H9 (cell line): ENCODE measurements at regions not wholly inside any gene's neighbourhood (a gene's known extent, or its start where the extent isn't known, plus 50 kb on each side); places are given as distances from the start of the nearest gene placed in this dataset.

ENCODE experiments used
- DNase-seq: peaks from one replicate; pipeline ENCODE4 v3.0.0-alpha.2; 2017
- H2AFZ ChIP-seq: one replicate; pipeline ENCODE4 v1.6.1; 2013; ENCODE audit warnings: mild to moderate bottlenecking, low read length, control low read depth, moderate library complexity
- H2AK5ac ChIP-seq: 2 replicates; pipeline ENCODE4 v1.6.1; 2013; ENCODE audit warnings: low read length, control low read depth, mixed read lengths; ENCODE audit not compliant: insufficient read length
- H2BK120ac ChIP-seq: one replicate; pipeline ENCODE4 v1.6.1; 2013; ENCODE audit warnings: low read depth, mild to moderate bottlenecking, low read length, control low read depth, inconsistent platforms; ENCODE audit not compliant: poor library complexity, severe bottlenecking
- H2BK12ac ChIP-seq: 2 replicates; pipeline ENCODE4 v1.6.1; 2013; ENCODE audit warnings: low read length, control low read depth, mixed read lengths, low read depth; ENCODE audit not compliant: insufficient read length
- H2BK15ac ChIP-seq: 2 replicates; pipeline ENCODE4 v1.6.1; 2013; ENCODE audit warnings: low read depth, low read length, control low read depth
- H2BK20ac ChIP-seq: one replicate; pipeline ENCODE4 v1.6.1; 2013; ENCODE audit warnings: low read depth, mild to moderate bottlenecking, low read length, control low read depth, inconsistent platforms; ENCODE audit not compliant: poor library complexity, severe bottlenecking
- H2BK5ac ChIP-seq: 2 replicates; pipeline ENCODE4 v1.6.1; 2013; ENCODE audit warnings: low read length, control low read depth, mixed read lengths; ENCODE audit not compliant: insufficient read length
- H3K14ac ChIP-seq: 2 replicates; pipeline ENCODE4 v1.6.1; 2013; ENCODE audit warnings: low read length, control low read depth; ENCODE audit not compliant: insufficient read depth
- H3K18ac ChIP-seq: 2 replicates; pipeline ENCODE4 v1.6.1; 2013; ENCODE audit warnings: low read depth, mild to moderate bottlenecking, mixed read lengths, low read length, control low read depth; ENCODE audit not compliant: insufficient read length
- H3K23ac ChIP-seq: 2 replicates; pipeline ENCODE4 v1.6.1; 2013; ENCODE audit warnings: low read length, control low read depth, mixed read lengths, low read depth; ENCODE audit not compliant: insufficient read length
- H3K23me2 ChIP-seq: 2 replicates; pipeline ENCODE4 v1.6.1; 2013; ENCODE audit warnings: low read depth, mild to moderate bottlenecking, mixed read lengths, low read length, control low read depth; ENCODE audit not compliant: insufficient read length, poor library complexity, severe bottlenecking
- H3K27ac ChIP-seq: 2 replicates; pipeline ENCODE4 v1.5.1; 2013; ENCODE audit warnings: low read length, control low read depth, mixed read lengths, low read depth; ENCODE audit not compliant: insufficient read length
- H3K27me3 ChIP-seq: 2 replicates; pipeline ENCODE4 v1.6.1; 2013; ENCODE audit warnings: low read length, control low read depth, inconsistent platforms; ENCODE audit not compliant: insufficient read depth
- H3K4ac ChIP-seq: 2 replicates; pipeline ENCODE4 v1.6.1; 2013; ENCODE audit warnings: low read depth, mild to moderate bottlenecking, control low read depth, inconsistent platforms, low read length, moderate library complexity
- H3K4me1 ChIP-seq: 2 replicates; pipeline ENCODE4 v1.6.1; 2013; ENCODE audit warnings: low read length, control low read depth, inconsistent platforms; ENCODE audit not compliant: insufficient read depth
- H3K4me2 ChIP-seq: 2 replicates; pipeline ENCODE4 v1.6.1; 2013; ENCODE audit warnings: low read length, control low read depth, mixed read lengths; ENCODE audit not compliant: insufficient read length, insufficient read depth
- H3K56ac ChIP-seq: 2 replicates; pipeline ENCODE4 v1.6.1; 2013; ENCODE audit warnings: low read depth, mild to moderate bottlenecking, mixed read lengths, low read length, control low read depth; ENCODE audit not compliant: insufficient read length
- H3K79me1 ChIP-seq: 2 replicates; pipeline ENCODE4 v1.6.1; 2013; ENCODE audit warnings: low read depth, mild to moderate bottlenecking, moderate library complexity, low read length, control low read depth, inconsistent platforms; ENCODE audit not compliant: insufficient read depth, poor library complexity, severe bottlenecking
- H3K79me2 ChIP-seq: 2 replicates; pipeline ENCODE4 v1.6.1; 2013; ENCODE audit warnings: low read length, control low read depth, inconsistent platforms; ENCODE audit not compliant: insufficient read depth
- H3K9ac ChIP-seq: 2 replicates; pipeline ENCODE4 v1.6.1; 2013; ENCODE audit warnings: low read length, control low read depth, mixed read lengths; ENCODE audit not compliant: insufficient read length; ENCODE audit errors: extremely low read depth
- H3K9me3 ChIP-seq: one replicate; pipeline ENCODE4 v1.6.1; 2013; ENCODE audit warnings: low read depth, low read length, inconsistent platforms; ENCODE audit not compliant: control insufficient read depth
- H3T11ph ChIP-seq: one replicate; pipeline ENCODE4 v1.6.1; 2013; ENCODE audit warnings: mild to moderate bottlenecking, low read length, control low read depth, inconsistent platforms
- H4K20me1 ChIP-seq: one replicate; pipeline ENCODE4 v1.6.1; 2013; ENCODE audit not compliant: control insufficient read depth, insufficient read length, insufficient read depth
- H4K5ac ChIP-seq: 2 replicates; pipeline ENCODE4 v1.6.1; 2013; ENCODE audit warnings: low read depth, mild to moderate bottlenecking, mixed read lengths, low read length, control low read depth; ENCODE audit not compliant: insufficient read length
- H4K8ac ChIP-seq: replicated peaks from 2 replicates; pipeline ENCODE4 v1.6.1; 2013; ENCODE audit warnings: low read length, control low read depth, mixed read lengths, low read depth; ENCODE audit not compliant: insufficient read length
- H4K91ac ChIP-seq: 2 replicates; pipeline ENCODE4 v1.6.1; 2013; ENCODE audit warnings: low read depth, mild to moderate bottlenecking, moderate library complexity, mixed read lengths, low read length, control low read depth; ENCODE audit not compliant: insufficient read length
- H3K27ac Mint-ChIP-seq, 3 experiments: 2 replicates in 2 of 3; 3 replicates in 1 of 3; pipeline ENCODE4 v1.8.0; 2020 to 2021; ENCODE audit warnings: mixed read lengths in 3 of 3, mild to moderate bottlenecking in 1 of 3, moderate library complexity in 1 of 3
- H3K27me3 Mint-ChIP-seq: 2 replicates; pipeline ENCODE4 v1.8.0; 2021; ENCODE audit warnings: low read depth, mild to moderate bottlenecking, moderate library complexity, mixed read lengths
- H3K36me3 Mint-ChIP-seq, 3 experiments: 2 replicates in 2 of 3; 3 replicates in 1 of 3; pipeline ENCODE4 v1.8.0; 2020 to 2021; ENCODE audit warnings: low read depth in 3 of 3, mixed read lengths in 3 of 3; ENCODE audit not compliant: insufficient read depth in 1 of 3
- H3K4me1 Mint-ChIP-seq, 2 experiments: 2 replicates each; pipeline ENCODE4 v1.8.0; 2020; ENCODE audit warnings: mixed read lengths in 2 of 2
- H3K4me3 Mint-ChIP-seq, 2 experiments: 2 replicates in 1 of 2; 3 replicates in 1 of 2; pipeline ENCODE4 v1.8.0; 2020 to 2021; ENCODE audit warnings: mild to moderate bottlenecking in 2 of 2, mixed read lengths in 2 of 2, moderate library complexity in 1 of 2
- H3K9me3 Mint-ChIP-seq, 2 experiments: 2 replicates in 1 of 2; 3 replicates in 1 of 2; pipeline ENCODE4 v1.8.0; 2020; ENCODE audit warnings: mild to moderate bottlenecking in 2 of 2, mixed read lengths in 2 of 2, moderate library complexity in 1 of 2
- CTCF ChIP-seq: fragments of 200-600 bp; sonication (generic); conservative IDR thresholded peaks from 3 replicates; pipeline ENCODE4 v1.8.0; 2021; ENCODE audit warnings: antibody characterized with exemption, mild to moderate bottlenecking
- WGBS: extraction: QIAGEN DNeasy Blood & Tissue Kit; methylation state at CpG from one replicate; pipeline ENCODE4 v1.1.7; 2013; ENCODE audit warnings: missing lambda C conversion rate, low lambda C conversion rate, mixed read lengths; ENCODE audit not compliant: insufficient read length; ENCODE audit errors: extremely low coverage; 5-methylcytosine and 5-hydroxymethylcytosine counted together

DNA sequence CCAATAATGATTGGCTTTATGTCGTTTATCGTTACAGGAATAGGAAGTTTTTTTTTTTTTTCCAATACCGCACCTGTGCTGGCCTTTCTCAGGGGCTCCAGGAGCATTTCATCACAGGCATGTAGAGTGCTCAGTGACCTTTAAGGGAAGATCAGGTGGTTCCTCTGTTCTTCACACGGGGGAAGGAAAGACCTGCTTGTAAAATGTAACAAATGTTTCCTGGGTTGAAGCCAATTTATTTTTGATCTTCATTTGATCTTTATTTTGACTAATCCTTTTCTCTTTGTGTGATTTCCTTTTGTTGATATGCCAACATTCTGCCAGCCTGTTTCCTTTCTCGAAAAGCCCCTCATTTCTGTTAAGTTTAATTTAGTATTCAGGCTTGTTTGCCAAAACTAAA lies 61.9 kb upstream of the HBS1L start:
- Mint-ChIP-seq H3K27me3 (no peaks in the 10 kb centered on the region; the same call in 1 of the 2 replicates), H3K27ac (no peak overlapping the region), H3K4me1 (no peaks in the 10 kb centered on the region), H3K9me3 (no peaks in the 10 kb centered on the region), H3K36me3 (no peaks in the 10 kb centered on the region), H3K4me3 (no peak overlapping the region)
- Histone ChIP-seq H3K23ac (no peak overlapping the region), H3K18ac (no peak overlapping the region), H3K4ac (no peak overlapping the region), H2BK12ac (no peak overlapping the region), H2AFZ (no peak overlapping the region), H3T11ph (no peak overlapping the region), H3K79me1 (no peaks in the 10 kb centered on the region), H2BK15ac (no peak overlapping the region), H3K4me1 (no peaks in the 10 kb centered on the region), H3K27ac (no peak overlapping the region), H3K79me2 (no peaks in the 10 kb centered on the region), H4K91ac (no peak overlapping the region), H3K23me2 (no peaks in the 10 kb centered on the region), H3K56ac (no peak overlapping the region), H4K8ac (no peak overlapping the region), H4K20me1 (no peaks in the 10 kb centered on the region), H3K9ac (no peak overlapping the region), H2BK20ac (no peak overlapping the region), H2BK120ac (no peak overlapping the region), H2BK5ac (no peak overlapping the region), H2AK5ac (no peak overlapping the region), H3K27me3 (no peaks in the 10 kb centered on the region), H3K9me3 (no peaks in the 10 kb centered on the region), H3K4me2 (no peak overlapping the region), H4K5ac (no peak overlapping the region), H3K14ac (no peak overlapping the region)
- DNase-seq, result no peak
- TF ChIP-seq CTCF, result no peak
- no CpG with 5 or more reads among the region's 5 CpGs for WGBS
